ENCODE measurements at regions not wholly inside any gene's neighbourhood (a gene's known extent, or its start where the extent isn't known, plus 50 kb on each side); places are given as distances from the start of the nearest gene placed in this dataset.

- no peak for TF ChIP-seq ZNF350 (tag by site-specific recombination; IDR thresholded peaks at IDR 0.05)
- no peak for TF ChIP-seq ZNF16 (tag by site-specific recombination; IDR thresholded peaks at IDR 0.05; ENCODE audit: low read depth)
- TF ChIP-seq FEZF1 (tag by site-specific recombination; IDR thresholded peaks at IDR 0.05) = no peak
- no peak for TF ChIP-seq ZNF704 (tag by site-specific recombination; IDR thresholded peaks at IDR 0.05)
- TF ChIP-seq ZNF274 (IDR thresholded peaks at IDR 0.05; ENCODE audit: low read length) = no peak
- TF ChIP-seq ZNF274 (tag by site-specific recombination; IDR thresholded peaks at IDR 0.05; ENCODE audit: borderline replicate concordance) = no peak
Measured at GRCh38 chr21:39029900-39030884, 153.1 kb downstream of the PSMG1 start (continued).

- H3K4me1 ChIP-seq (ENCODE audit: control insufficient read depth, insufficient read depth, low read length) = no peaks in the 10 kb centered on the region
- no peaks in the 10 kb centered on the region for H3K36me3 ChIP-seq (ENCODE audit: control insufficient read depth in 2 of 2, insufficient read depth in 1 of 2, low read length in 2 of 2)
- H3K27ac ChIP-seq (ENCODE audit: extremely low read depth, low read depth, low read length) = no peak overlapping the region
- ChIA-PET CTCF (interaction anchor here (0.9 kb wide), 1 partner anchor 74 kb away, joined by 3 read pairs; no protein-coding TSS in a partner anchor), POLR2A (no interaction called here)
- H3K9me3 ChIP-seq (ENCODE audit: control insufficient read depth, insufficient read depth, low read depth, low read length) = no peaks in the 10 kb centered on the region
- no peak overlapping the region for H3K4me3 ChIP-seq (ENCODE audit: low read depth, low read length)
- TF ChIP-seq ZNF521 (tag by site-specific recombination; IDR thresholded peaks at IDR 0.05) (no peak), ZNF510 (tag by site-specific recombination; IDR thresholded peaks at IDR 0.05; ENCODE audit: insufficient replicate concordance) (no peak), HOXC10 (CRISPR knock-in tag; IDR thresholded peaks at IDR 0.05) (no peak), ZNF558 (tag by site-specific recombination; IDR thresholded peaks at IDR 0.05) (no peak), ZBTB10 (tag by site-specific recombination; IDR thresholded peaks at IDR 0.05) (no peak), CTCF (tag by site-specific recombination; IDR thresholded peaks at IDR 0.05) (no peak), KLF9 (tag by site-specific recombination; IDR thresholded peaks at IDR 0.05; ENCODE audit: low read depth) (no peak), ZNF561 (tag by site-specific recombination; IDR thresholded peaks at IDR 0.05; ENCODE audit: borderline replicate concordance) (no peak), BCL11A (tag by site-specific recombination; IDR thresholded peaks at IDR 0.05; ENCODE audit: low read depth) (no peak), ZNF394 (tag by site-specific recombination; IDR thresholded peaks at IDR 0.05; ENCODE audit: borderline replicate concordance) (no peak), ZNF623 (tag by site-specific recombination; IDR thresholded peaks at IDR 0.05) (no peak), YY1 (tag by site-specific recombination; IDR thresholded peaks at IDR 0.05) (no peak), ZFP37 (tag by site-specific recombination; IDR thresholded peaks at IDR 0.05) (no peak), ZNF221 (tag by site-specific recombination; IDR thresholded peaks at IDR 0.05; ENCODE audit: borderline replicate concordance) (no peak), ZNF133 (tag by site-specific recombination; IDR thresholded peaks at IDR 0.05) (no peak), SCRT1 (tag by site-specific recombination; IDR thresholded peaks at IDR 0.05; ENCODE audit: borderline replicate concordance) (no peak), ZBTB20 (tag by site-specific recombination; IDR thresholded peaks at IDR 0.05) (no peak), BCL6B (tag by site-specific recombination; IDR thresholded peaks at IDR 0.05) (no peak)
Measured at GRCh38 chr21:39029086-39029755, 154.0 kb downstream of the PSMG1 start.
